ENCODE measurements at regions not wholly inside any gene's neighbourhood (a gene's known extent, or its start where the extent isn't known, plus 50 kb on each side); places are given as distances from the start of the nearest gene placed in this dataset.

DNA sequence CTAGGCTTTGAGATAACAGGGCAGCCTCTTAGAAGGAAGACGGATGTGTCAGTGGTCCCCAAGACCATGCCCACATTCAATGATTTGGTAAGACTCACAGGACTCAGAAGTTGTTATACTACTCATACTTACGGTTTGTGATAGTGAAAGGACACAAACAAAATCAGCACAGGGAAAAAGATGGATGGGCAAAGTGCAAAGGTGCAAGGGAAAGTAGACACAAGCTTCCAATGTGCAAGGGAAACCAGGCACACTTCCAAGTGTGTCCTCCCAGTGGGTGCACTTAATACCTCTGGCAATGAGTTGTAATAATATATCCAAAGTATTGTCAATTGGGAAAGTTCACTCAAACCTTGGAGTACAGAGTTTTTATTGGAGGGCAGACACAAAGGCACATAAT, 53.8 kb upstream of the VCX start:
- DNase-seq (ENCODE audit: low read depth in 2 of 2) = no peak

GRCh38 chrX:7788334-7788733, 54.6 kb upstream of the VCX start:
- DNase-seq (ENCODE audit: low read depth in 2 of 2) = no peak

DNA sequence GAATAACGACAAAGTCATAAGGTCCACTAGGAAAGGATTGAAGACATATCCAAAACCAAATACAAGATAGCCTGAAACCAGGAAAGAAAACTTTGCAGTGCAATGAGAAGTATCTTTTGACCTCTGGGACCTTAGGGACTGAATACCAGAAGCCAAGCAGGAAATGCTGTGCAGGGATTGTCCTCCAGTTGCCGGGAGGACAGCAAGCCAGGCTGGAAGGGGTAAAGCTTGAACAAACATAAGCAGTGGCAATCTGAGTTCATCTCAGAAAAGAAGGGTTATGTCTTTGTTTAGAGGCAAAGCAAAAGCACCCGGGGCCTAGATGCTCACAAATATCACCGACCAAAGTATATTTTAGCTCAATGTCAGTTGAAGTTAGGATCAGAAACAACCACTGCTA, 55.3 kb upstream of the VCX start:
- no peak for DNase-seq (ENCODE audit: low read depth in 2 of 2)

DNA sequence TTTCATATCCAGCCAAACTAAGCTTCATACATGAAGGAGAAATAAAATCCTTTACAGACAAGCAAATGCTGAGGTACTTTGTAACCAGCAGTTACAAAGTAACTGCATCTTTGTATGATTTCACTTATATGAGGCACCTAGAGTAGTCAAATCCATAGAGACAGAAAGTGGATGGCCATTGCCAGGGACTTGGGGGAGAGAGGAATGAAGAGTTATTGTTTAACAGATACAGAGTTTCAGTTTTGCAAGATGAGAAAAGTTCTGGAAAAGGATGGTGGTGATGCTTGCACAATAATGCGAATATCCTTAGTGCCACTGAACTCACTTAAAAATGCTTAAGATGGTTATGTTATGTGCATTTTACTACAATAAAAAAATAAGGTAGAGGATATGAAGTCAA, 58.4 kb upstream of the VCX start:
- no peak for DNase-seq (ENCODE audit: low read depth in 2 of 2)

DNA sequence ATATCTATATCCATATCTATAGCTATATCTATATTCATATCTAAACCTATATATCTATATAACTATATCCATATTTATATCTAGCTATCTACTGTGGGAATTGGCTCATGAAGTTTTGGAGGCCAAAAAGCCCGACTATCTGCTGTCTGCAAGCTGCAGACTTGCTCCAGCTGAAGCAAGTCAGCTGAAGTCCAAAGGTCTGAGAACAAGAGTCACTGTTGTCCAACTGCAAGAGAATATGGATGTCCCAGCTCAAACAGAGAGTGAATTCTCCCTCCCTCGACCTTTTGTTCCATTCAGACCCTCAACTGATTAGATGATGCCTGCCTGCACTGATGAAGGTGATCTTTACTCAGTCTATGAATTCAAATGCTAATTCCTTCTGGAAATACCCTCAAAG, 63.3 kb upstream of the VCX start:
- DNase-seq (ENCODE audit: low read depth in 2 of 2) = no peak

DNA sequence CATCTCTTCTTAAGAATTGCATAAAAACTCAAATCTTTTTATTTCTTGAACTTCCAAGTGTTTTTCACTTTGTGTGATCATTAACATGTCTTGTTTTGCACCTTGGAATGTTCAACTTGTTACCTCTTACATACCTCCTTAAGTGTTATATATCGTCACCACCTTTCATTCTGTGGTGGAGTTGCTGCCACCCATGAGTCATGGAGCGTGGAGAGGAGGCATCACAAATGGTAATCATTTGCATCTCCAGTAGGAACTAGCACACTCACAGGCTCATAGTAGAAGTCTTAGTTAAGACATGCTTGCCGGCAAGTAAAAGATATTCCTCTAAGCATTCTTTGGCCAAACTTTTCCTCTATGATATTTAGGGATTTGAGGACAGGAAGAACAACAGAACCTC, 67.0 kb upstream of the VCX start:
- DNase-seq (ENCODE audit: low read depth in 2 of 2) = no peak

- no peak for DNase-seq (ENCODE audit: low read depth in 2 of 2)
Observed at GRCh38 chrX:7771788-7772438, 71.1 kb upstream of the VCX start.

- DNase-seq (ENCODE audit: low read depth in 2 of 2) = no peak
Observed at GRCh38 chrX:7759830-7760229, 83.1 kb upstream of the VCX start.

GRCh38 chrX:7746856-7747255, 96.1 kb upstream of the VCX start:
- no peak for DNase-seq (ENCODE audit: low read depth in 2 of 2)

DNA sequence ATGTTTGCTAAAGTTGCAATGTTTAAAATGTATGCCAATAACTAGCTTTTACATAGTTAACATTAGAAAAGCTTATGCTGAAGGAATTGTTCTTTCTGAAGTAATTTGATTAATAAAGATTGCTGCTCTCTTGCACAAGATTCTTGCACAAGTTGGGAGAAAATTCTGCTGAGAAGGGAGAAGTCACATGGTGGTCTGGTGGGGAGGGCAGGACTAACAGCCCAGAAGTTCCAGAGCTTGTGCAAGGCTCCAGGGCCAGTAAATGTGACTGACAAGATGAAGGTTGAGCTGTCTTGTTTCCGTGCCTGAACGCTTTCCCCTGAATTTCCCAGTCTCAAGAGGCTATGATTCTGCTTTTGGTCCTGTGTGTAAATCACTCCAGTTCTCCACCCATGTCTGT, 112.9 kb upstream of the VCX start:
- DNase-seq (ENCODE audit: low read depth in 2 of 2) = no peak

GRCh38 chrX:7720519-7720918, 122.5 kb upstream of the VCX start:
- DNase-seq (ENCODE audit: low read depth in 2 of 2) = no peak

- no peak for DNase-seq (ENCODE audit: low read depth in 2 of 2)
Observed at GRCh38 chrX:7714351-7714750, 128.6 kb upstream of the VCX start.

GRCh38 chrX:7711167-7711566, 131.8 kb upstream of the VCX start:
- no peak for DNase-seq (ENCODE audit: low read depth in 2 of 2)

GRCh38 chrX:7709845-7710244, 133.1 kb upstream of the VCX start:
- no peak for DNase-seq (ENCODE audit: low read depth in 2 of 2)

GRCh38 chrX:7706032-7706431, 136.9 kb upstream of the VCX start:
- DNase-seq (ENCODE audit: low read depth in 2 of 2) = no peak

DNA sequence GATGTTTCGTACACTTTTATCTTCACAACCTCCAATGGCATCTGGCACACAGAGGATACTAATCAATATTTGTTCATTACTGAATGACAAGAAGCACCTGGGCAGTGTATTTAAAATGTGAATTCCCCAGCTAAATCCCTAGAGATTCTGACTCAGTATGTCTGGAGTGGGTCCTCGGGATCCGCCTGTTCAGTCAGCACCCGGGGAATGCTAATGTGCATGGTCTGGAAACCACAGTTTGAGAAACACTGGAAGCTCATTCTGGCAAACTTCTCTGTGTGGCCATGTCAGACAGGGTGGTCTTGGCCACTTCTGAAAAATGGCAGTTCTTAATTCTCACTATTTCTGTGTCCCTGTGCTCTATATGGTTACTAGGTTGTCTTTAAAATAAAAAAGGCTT, 138.8 kb upstream of the VCX start:
- DNase-seq (ENCODE audit: low read depth in 2 of 2) = no peak

DNA sequence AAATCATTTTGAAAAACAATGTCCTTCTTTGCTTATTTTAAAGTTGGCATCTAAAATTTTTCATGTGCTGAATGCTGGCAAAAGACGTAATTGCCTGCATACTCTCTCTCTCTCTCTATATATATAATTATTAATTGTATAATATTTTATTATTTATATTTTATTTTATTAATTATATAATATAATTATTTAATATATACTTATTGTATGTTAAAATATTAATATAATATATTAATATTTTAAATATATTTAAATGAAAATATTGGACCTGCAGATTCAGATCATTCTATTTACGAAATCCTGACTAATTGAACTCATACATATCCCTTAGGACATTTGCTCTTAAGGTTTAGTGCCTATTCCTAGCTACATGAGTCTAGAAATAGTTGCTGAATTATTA, 144.7 kb upstream of the VCX start:
- DNase-seq (ENCODE audit: low read depth in 2 of 2) = no peak

GRCh38 chrX:7690842-7691241, 152.1 kb upstream of the VCX start:
- DNase-seq (ENCODE audit: low read depth in 2 of 2) = no peak

- no peak for DNase-seq (ENCODE audit: low read depth in 2 of 2)
Observed at GRCh38 chrX:7689791-7690412, 153.1 kb upstream of the VCX start.

DNA sequence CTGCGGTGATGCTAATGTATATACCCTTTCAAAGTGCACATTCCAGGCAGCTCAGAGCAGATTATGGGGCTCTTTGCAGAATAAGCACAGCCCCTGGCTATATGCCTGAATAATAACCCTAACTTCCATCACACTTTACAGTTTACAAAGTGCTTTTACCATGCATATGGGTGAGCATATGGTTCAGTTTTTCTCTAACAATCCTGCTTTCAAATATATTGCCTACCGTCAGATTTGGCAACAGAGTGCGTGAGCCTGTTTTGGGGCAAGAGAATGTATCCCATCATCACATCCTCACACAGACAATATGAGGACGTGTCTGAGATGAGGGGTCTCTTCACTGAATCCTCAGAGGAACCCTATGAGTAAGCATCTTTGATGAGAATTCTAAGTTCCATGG, 162.8 kb upstream of the VCX start:
- no peak for DNase-seq (ENCODE audit: low read depth in 2 of 2)

- no peak for DNase-seq (ENCODE audit: low read depth in 2 of 2)
Observed at GRCh38 chrX:7654316-7654715, 188.7 kb upstream of the VCX start.

GRCh38 chrX:7647831-7648230, 195.1 kb upstream of the VCX start:
- no peak for DNase-seq (ENCODE audit: low read depth in 2 of 2)

DNA sequence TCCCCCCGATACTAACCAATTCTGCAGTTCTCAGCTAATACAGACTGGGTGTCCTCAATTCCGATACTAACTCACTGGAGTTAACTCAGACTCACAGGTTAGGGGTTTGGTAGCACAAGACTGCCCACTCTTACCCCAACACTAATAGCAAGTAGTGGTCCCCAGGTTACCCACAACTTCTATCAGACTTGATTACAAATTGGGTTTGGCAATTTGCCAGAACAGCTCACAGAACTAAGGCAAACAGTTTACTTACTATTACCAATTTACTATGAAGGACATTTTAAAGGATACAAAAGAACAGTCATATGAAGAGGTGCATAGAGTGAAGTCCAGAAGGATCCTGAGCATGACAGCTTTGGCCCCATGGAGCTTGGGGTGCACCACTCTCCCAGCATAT, 201.8 kb upstream of the VCX start:
- no peak for DNase-seq (ENCODE audit: low read depth in 2 of 2)

DNA sequence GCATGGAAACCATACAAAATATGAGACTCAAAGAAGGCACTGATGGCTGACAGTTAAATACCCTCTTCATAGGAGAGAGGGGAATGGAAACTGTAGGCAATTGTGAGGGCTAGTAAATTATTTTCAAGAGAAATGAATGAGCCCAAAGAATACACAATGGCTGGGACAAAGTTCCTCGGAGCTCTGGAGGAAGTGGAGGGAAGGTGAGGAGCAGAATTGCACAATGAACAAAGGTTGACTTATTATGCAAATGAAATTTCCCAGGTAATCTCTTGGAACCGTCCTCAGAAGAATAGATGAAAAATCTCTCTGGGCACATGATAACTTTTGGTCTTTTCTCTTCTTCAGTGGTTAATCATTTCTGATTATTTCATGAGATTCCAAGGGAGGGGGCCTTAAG, 202.6 kb upstream of the VCX start:
- DNase-seq (ENCODE audit: low read depth in 2 of 2) = no peak
